ENCODE measurements at regions not wholly inside any gene's neighbourhood (a gene's known extent, or its start where the extent isn't known, plus 50 kb on each side); places are given as distances from the start of the nearest gene placed in this dataset.

DNA sequence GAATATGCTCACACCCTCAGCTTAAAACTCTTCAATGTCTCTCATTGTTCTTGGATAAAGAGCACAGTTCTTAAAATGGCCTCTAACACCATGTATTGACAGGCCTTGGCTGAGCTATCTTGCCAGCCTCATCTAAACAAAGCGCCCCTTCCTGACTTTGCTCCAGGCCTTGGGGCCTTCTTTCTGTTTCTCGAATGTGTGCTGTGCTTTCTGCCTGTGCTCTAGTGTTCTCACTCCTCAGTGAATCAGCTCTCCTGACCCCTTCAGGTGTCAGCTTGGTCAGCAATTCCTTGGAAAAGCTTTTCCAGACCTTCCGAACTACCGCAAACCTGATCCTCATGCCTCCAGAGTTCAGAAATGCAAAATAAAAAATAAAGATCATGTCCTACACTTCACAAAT is 346.3 kb upstream of the FSTL5 start:
- Histone ChIP-seq H3K9ac (ENCODE audit: low read length) (no peak overlapping the region), H3K9me3 (ENCODE audit: control insufficient read depth, low read length) (no peaks in the 10 kb centered on the region), H3K36me3 (ENCODE audit: control insufficient read depth, insufficient read depth, low read length, severe bottlenecking) (no peaks in the 10 kb centered on the region), H3K4me1 (ENCODE audit: control insufficient read depth, insufficient read depth, low read length) (no peaks in the 10 kb centered on the region), H3K27me3 (replicated peaks; ENCODE audit: control insufficient read depth, insufficient read depth, low read length) (no peaks in the 10 kb centered on the region), H3K4me3 (ENCODE audit: low read length) (no peak overlapping the region)
- no peak for DNase-seq (ENCODE audit: low read depth)

DNA sequence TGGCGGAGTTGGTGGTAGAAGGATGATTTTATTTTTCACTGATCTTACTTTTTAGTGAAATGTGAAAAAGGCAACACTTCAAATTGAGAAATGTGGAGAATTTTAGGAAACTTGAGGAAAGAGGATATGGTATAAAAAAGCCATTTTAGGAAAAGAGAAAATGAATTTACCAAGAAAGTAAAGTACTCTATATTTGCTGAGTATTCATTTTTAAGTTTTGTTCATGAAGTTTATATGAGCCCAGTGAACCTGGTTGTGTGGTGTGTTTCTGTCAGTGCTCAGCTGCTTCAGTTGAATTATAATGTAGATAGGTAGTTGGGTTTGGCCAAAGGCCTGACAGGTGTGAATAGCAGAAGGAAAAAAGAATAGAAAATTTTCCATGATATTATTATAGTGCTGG is 345.5 kb upstream of the FSTL5 start:
- Histone ChIP-seq H3K4me3 (ENCODE audit: low read length) (no peak overlapping the region), H3K9me3 (ENCODE audit: control insufficient read depth, low read length) (no peaks in the 10 kb centered on the region), H3K36me3 (ENCODE audit: control insufficient read depth, insufficient read depth, low read length, severe bottlenecking) (no peaks in the 10 kb centered on the region), H3K4me1 (ENCODE audit: control insufficient read depth, insufficient read depth, low read length) (no peaks in the 10 kb centered on the region), H3K27me3 (replicated peaks; ENCODE audit: control insufficient read depth, insufficient read depth, low read length) (no peaks in the 10 kb centered on the region), H3K9ac (ENCODE audit: low read length) (no peak overlapping the region)
- no peak for DNase-seq (ENCODE audit: low read depth)

DNA sequence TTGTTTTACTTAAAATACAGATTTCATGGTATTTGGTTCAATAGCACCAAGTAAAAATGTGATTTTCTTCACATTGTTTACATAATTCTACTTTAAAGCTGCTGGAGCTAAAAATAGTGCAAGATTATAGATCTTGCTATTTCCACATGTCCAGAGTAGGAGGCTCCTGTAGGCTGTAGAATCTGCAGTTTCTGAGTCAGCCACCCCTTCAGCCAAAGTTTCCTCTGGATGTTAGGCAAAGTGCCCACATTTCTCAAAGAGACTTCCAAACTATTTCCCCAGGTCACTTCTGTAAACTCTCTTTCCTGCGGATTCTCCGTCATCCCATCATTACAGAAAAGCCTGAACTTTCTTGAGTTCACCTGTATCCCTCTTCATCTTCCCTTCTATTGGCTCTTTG is 342.5 kb upstream of the FSTL5 start:
- no peaks in the 10 kb centered on the region for H3K36me3 ChIP-seq (ENCODE audit: control insufficient read depth, insufficient read depth, low read length, severe bottlenecking)
- no peak overlapping the region for H3K9ac ChIP-seq (ENCODE audit: low read length)
- no peaks in the 10 kb centered on the region for H3K27me3 ChIP-seq (replicated peaks; ENCODE audit: control insufficient read depth, insufficient read depth, low read length)
- no peaks in the 10 kb centered on the region for H3K4me1 ChIP-seq (ENCODE audit: control insufficient read depth, insufficient read depth, low read length)
- DNase-seq (ENCODE audit: low read depth): peak; percentile 48
- H3K4me3 ChIP-seq (ENCODE audit: low read length): no peak overlapping the region
- no peaks in the 10 kb centered on the region for H3K9me3 ChIP-seq (ENCODE audit: control insufficient read depth, low read length)

DNA sequence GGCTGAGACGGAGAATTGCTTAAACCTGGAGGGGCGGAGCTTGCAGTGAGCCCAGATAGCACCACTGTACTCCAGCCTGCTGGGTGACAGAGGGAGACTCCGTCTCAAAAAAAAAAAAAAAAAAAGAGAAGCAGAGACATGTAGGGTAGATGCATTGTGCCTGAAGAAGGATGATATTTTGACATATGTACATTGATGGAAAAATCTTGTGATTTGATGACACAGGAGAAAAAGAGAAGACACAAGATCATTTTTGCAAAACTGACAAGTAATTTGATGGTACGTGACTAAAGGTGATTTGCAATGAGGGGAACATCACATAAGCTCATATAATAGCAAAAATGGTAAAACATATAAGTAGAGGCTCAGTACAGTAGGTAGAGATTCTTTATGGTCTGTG is 340.1 kb upstream of the FSTL5 start:
- Histone ChIP-seq H3K4me3 (ENCODE audit: low read length) (no peak overlapping the region), H3K27me3 (replicated peaks; ENCODE audit: control insufficient read depth, insufficient read depth, low read length) (no peaks in the 10 kb centered on the region)
- DNase-seq (ENCODE audit: low read depth): no peak

DNA sequence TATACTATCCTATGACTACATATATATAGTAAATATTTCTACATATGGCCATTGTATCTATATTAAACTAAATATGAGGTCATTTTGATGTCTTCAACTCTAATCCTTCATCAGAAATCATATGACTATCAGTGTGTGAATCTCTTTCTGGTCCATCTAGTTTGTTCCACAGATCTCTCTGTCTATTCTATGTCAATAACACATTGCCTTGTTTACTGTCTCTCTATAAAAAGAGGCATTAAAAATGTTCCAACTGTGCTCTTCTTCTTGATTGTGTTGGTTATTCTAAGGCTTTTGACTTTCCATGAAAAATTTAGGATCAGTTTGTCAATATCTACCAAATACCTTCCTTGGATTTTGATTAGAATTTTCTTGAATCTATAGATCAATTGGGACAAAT is 338.3 kb upstream of the FSTL5 start:
- H3K4me3 ChIP-seq (ENCODE audit: low read length): no peak overlapping the region
- H3K9ac ChIP-seq (ENCODE audit: low read length): no peak overlapping the region
- no peaks in the 10 kb centered on the region for H3K36me3 ChIP-seq (ENCODE audit: control insufficient read depth, insufficient read depth, low read length, severe bottlenecking)
- no peaks in the 10 kb centered on the region for H3K27me3 ChIP-seq (replicated peaks; ENCODE audit: control insufficient read depth, insufficient read depth, low read length)
- H3K9me3 ChIP-seq (ENCODE audit: control insufficient read depth, low read length): no peaks in the 10 kb centered on the region
- H3K4me1 ChIP-seq (ENCODE audit: control insufficient read depth, insufficient read depth, low read length): no peaks in the 10 kb centered on the region
- DNase-seq (ENCODE audit: low read depth): no peak

More for the DNA sequence above, 340.1 kb upstream of the FSTL5 start:
- no peaks in the 10 kb centered on the region for H3K4me1 ChIP-seq (ENCODE audit: control insufficient read depth, insufficient read depth, low read length)
- H3K9me3 ChIP-seq (ENCODE audit: control insufficient read depth, low read length): no peaks in the 10 kb centered on the region
- no peak overlapping the region for H3K9ac ChIP-seq (ENCODE audit: low read length)
- no peaks in the 10 kb centered on the region for H3K36me3 ChIP-seq (ENCODE audit: control insufficient read depth, insufficient read depth, low read length, severe bottlenecking)

DNA sequence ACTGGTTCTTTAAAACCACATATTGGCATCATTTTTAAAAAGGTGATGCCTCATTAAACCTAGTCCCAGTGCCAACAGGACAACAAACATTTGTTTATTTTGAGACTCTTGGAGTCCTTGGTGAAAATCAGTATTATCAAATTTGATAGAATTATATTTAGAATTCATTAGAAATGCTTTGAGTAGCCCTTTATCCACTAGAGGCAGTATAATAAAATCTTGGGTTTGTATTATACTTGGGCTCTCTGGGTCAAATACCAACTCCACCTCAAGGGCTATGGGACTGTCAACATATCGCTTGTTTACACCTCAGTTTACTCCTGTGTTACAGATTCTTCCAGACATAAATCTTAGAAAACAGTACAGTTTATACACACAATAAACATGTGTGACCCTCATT is 335.7 kb upstream of the FSTL5 start:
- DNase-seq (ENCODE audit: low read depth): peak; percentile 19
- Histone ChIP-seq H3K4me3 (ENCODE audit: low read length) (no peak overlapping the region), H3K27me3 (replicated peaks; ENCODE audit: control insufficient read depth, insufficient read depth, low read length) (no peaks in the 10 kb centered on the region), H3K4me1 (ENCODE audit: control insufficient read depth, insufficient read depth, low read length) (no peaks in the 10 kb centered on the region), H3K9ac (ENCODE audit: low read length) (no peak overlapping the region), H3K9me3 (ENCODE audit: control insufficient read depth, low read length) (no peaks in the 10 kb centered on the region), H3K36me3 (ENCODE audit: control insufficient read depth, insufficient read depth, low read length, severe bottlenecking) (no peaks in the 10 kb centered on the region)

DNA sequence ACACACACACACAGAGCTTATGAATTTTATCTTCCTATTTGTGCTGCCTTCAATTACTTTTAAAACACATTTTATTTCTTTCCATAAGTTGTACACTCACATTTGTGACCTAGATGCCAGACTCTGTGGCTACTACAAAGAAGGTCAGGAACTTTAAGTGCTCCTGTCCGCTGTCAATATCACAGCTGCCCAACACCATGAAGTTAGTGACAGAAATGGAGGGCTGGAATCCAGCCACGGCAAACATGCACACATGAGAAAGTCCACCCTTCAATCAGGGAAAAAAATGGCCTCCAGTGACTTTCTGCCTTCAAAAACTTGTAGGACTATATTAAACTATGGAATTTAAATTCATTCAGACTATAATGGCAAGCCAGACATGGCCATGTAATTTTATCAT is 334.4 kb upstream of the FSTL5 start:
- Histone ChIP-seq H3K9ac (ENCODE audit: low read length) (no peak overlapping the region), H3K4me3 (ENCODE audit: low read length) (no peak overlapping the region)
- no peak for DNase-seq (ENCODE audit: low read depth)

DNA sequence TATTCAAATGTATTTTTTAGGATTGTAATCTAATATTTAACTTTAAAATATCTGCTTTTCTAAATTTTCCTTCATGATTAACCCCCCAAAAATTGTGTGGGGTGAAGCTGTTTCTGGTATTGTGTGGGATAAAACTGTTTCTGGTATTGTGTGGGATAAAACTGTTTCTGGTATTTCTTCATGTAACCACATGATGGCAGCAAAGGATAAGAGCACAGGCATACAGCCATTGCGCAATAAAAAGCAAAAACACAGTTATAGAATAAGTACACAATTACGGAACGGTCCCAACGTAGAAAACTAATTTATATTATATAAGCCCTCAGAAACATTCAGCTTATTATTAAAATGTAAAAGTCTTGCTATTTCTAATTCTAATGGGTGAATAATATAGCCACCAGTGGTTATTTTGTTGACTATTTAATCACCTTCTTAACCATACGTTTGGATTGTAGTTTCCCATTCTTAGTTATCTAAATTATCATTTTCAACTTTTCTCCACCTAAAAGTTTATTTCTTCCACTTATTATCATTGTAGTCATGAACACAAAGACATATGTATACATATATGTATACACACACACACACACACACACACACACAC is 333.9 kb upstream of the FSTL5 start:
- DNase-seq (ENCODE audit: low read depth): peak; percentile 83
- Histone ChIP-seq H3K4me3 (ENCODE audit: low read length) (no peak overlapping the region), H3K9me3 (ENCODE audit: control insufficient read depth, low read length) (no peaks in the 10 kb centered on the region)

More for the DNA sequence above, 334.4 kb upstream of the FSTL5 start:
- Histone ChIP-seq H3K4me1 (ENCODE audit: control insufficient read depth, insufficient read depth, low read length) (no peaks in the 10 kb centered on the region), H3K9me3 (ENCODE audit: control insufficient read depth, low read length) (no peaks in the 10 kb centered on the region), H3K27me3 (replicated peaks; ENCODE audit: control insufficient read depth, insufficient read depth, low read length) (no peaks in the 10 kb centered on the region), H3K36me3 (ENCODE audit: control insufficient read depth, insufficient read depth, low read length, severe bottlenecking) (no peaks in the 10 kb centered on the region)

DNA sequence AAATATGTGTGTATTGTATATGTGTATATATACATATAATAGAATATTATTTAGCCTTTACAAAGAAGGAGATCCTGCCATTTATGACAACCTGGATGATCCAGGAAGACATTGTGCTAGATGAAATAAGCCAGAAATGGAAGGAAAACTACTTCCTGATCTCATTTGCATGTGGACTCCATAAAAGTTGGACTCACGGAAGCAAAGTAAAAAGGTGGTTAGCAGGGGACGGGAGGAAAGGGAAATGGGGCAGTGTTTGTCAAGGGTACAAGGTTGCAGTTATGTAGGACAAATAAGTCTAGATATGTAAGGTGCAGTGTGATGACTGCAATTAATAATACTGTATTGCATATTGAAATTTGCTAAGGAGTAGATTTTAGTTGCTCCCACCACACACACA is 331.1 kb upstream of the FSTL5 start:
- no peak for DNase-seq (ENCODE audit: low read depth)
- no peaks in the 10 kb centered on the region for H3K9me3 ChIP-seq (ENCODE audit: control insufficient read depth, low read length)
- no peaks in the 10 kb centered on the region for H3K4me1 ChIP-seq (ENCODE audit: control insufficient read depth, insufficient read depth, low read length)
- H3K9ac ChIP-seq (ENCODE audit: low read length): no peak overlapping the region
- no peak overlapping the region for H3K4me3 ChIP-seq (ENCODE audit: low read length)
- H3K36me3 ChIP-seq (ENCODE audit: control insufficient read depth, insufficient read depth, low read length, severe bottlenecking): no peaks in the 10 kb centered on the region
- H3K27me3 ChIP-seq (replicated peaks; ENCODE audit: control insufficient read depth, insufficient read depth, low read length): no peaks in the 10 kb centered on the region

More for the DNA sequence above, 333.9 kb upstream of the FSTL5 start:
- H3K27me3 ChIP-seq (replicated peaks; ENCODE audit: control insufficient read depth, insufficient read depth, low read length): no peaks in the 10 kb centered on the region
- H3K36me3 ChIP-seq (ENCODE audit: control insufficient read depth, insufficient read depth, low read length, severe bottlenecking): no peaks in the 10 kb centered on the region
- no peaks in the 10 kb centered on the region for H3K4me1 ChIP-seq (ENCODE audit: control insufficient read depth, insufficient read depth, low read length)
- H3K9ac ChIP-seq (ENCODE audit: low read length): no peak overlapping the region

DNA sequence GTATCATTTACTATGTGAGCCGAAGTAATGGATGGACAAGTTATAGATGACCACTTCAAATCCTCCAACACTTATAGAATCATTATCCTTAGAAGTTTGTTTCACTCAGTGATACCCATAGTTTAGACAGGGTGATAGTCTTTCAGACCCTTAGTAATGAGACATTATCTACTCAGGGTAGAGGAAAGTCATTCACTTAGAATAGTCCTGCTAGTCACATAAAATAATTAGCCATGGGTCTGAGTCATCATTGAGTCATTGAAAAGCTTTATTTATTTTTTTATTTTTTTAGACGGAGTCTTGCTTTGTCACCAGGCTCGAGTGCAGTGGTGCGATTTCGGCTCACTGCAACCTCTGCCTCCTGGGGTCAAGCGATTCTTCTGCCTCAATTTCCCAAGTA is 321.7 kb upstream of the FSTL5 start:
- no peak overlapping the region for H3K4me3 ChIP-seq (ENCODE audit: low read length)
- H3K36me3 ChIP-seq (ENCODE audit: control insufficient read depth, insufficient read depth, low read length, severe bottlenecking): no peaks in the 10 kb centered on the region
- H3K9me3 ChIP-seq (ENCODE audit: control insufficient read depth, low read length): no peaks in the 10 kb centered on the region
- H3K27me3 ChIP-seq (replicated peaks; ENCODE audit: control insufficient read depth, insufficient read depth, low read length): no peaks in the 10 kb centered on the region
- no peaks in the 10 kb centered on the region for H3K4me1 ChIP-seq (ENCODE audit: control insufficient read depth, insufficient read depth, low read length)
- peak; percentile 29 for DNase-seq (ENCODE audit: low read depth)
- H3K9ac ChIP-seq (ENCODE audit: low read length): no peak overlapping the region

DNA sequence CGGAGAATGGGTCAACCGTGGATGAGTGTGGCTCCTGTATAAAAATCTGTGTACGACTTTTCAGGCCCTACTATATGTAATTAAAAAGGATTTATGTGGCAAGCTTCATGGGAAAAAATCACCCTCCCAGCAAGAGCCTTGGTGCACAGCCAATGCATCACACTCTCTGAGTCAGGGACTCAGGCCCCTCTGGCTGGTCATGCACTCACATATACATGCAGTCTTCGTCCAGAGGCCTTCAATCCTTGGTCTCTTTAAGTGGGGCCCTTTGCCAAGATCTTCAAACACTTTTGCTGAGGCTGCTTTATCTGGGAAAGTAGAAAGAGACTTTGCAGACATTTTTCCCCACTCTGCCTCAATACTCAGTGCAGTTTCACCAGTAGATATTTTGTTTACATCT is 311.4 kb upstream of the FSTL5 start:
- H3K36me3 ChIP-seq (ENCODE audit: control insufficient read depth, insufficient read depth, low read length, severe bottlenecking): no peaks in the 10 kb centered on the region
- no peaks in the 10 kb centered on the region for H3K9me3 ChIP-seq (ENCODE audit: control insufficient read depth, low read length)
- no peak overlapping the region for H3K9ac ChIP-seq (ENCODE audit: low read length)
- no peak overlapping the region for H3K4me3 ChIP-seq (ENCODE audit: low read length)
- no peaks in the 10 kb centered on the region for H3K4me1 ChIP-seq (ENCODE audit: control insufficient read depth, insufficient read depth, low read length)
- H3K27me3 ChIP-seq (replicated peaks; ENCODE audit: control insufficient read depth, insufficient read depth, low read length): no peaks in the 10 kb centered on the region
- DNase-seq (ENCODE audit: low read depth): no peak

DNA sequence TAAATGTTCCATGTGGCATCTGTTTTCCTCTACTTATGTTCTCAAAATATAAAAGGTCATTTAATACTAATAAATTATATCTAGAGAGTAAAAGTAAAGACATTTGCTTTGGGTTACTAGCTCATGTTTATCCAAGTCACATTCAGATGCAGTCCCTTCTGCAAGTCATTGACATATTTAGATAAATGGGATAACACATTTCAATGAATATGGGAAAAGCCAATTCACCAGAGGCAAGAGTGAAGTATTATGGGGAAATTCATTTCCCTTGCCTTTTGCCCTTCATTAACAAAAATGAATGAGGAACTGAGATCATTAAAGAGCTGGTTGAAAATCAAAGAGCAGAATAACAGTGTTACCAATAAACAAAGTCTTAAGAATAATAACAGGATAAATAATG is 306.2 kb upstream of the FSTL5 start:
- Histone ChIP-seq H3K4me3 (ENCODE audit: low read length) (no peak overlapping the region), H3K9ac (ENCODE audit: low read length) (no peak overlapping the region), H3K4me1 (ENCODE audit: control insufficient read depth, insufficient read depth, low read length) (no peaks in the 10 kb centered on the region), H3K36me3 (ENCODE audit: control insufficient read depth, insufficient read depth, low read length, severe bottlenecking) (no peaks in the 10 kb centered on the region), H3K27me3 (replicated peaks; ENCODE audit: control insufficient read depth, insufficient read depth, low read length) (no peaks in the 10 kb centered on the region), H3K9me3 (ENCODE audit: control insufficient read depth, low read length) (no peaks in the 10 kb centered on the region)
- DNase-seq (ENCODE audit: low read depth): no peak

Data from adipocyte (in vitro differentiated cells).